Keratinocyte (primary cell): ENCODE measurements at regions not wholly inside any gene's neighbourhood (a gene's known extent, or its start where the extent isn't known, plus 50 kb on each side); places are given as distances from the start of the nearest gene placed in this dataset.

Experiments
- DNase-seq: peaks from one replicate; pipeline ENCODE4 v3.0.0-alpha.2; 2011; ENCODE audit warnings: low read depth, missing footprints, low spot score
- FAIRE-seq: peaks from 2 replicates; lab custom pipeline; 2011; peaks lifted over from hg19 to GRCh38; lab: Jason Lieb, UNC
- H2AFZ ChIP-seq: 2 replicates; pipeline ENCODE4 v1.6.0; 2012; ENCODE audit warnings: low read length, control low read depth, inconsistent platforms; ENCODE audit not compliant: control insufficient read depth
- H3K27ac ChIP-seq: 2 replicates; pipeline ENCODE4 v1.5.1; 2011; ENCODE audit warnings: low read length; ENCODE audit not compliant: control insufficient read depth, insufficient read depth
- H3K27me3 ChIP-seq: 3 replicates; pipeline ENCODE4 v1.6.0; 2011; ENCODE audit warnings: low read length; ENCODE audit not compliant: control insufficient read depth, insufficient read depth; ENCODE audit errors: extremely low read depth
- H3K36me3 ChIP-seq, 2 experiments: 2 replicates in 1 of 2; 3 replicates in 1 of 2; pipeline ENCODE4 v1.5.1; 2011; ENCODE audit warnings: low read length in 2 of 2, mild to moderate bottlenecking in 1 of 2; ENCODE audit not compliant: control insufficient read depth in 2 of 2, insufficient read depth in 2 of 2; ENCODE audit errors: extremely low read depth in 1 of 2
- H3K4me1 ChIP-seq: 3 replicates; pipeline ENCODE4 v1.5.1; 2011; ENCODE audit warnings: low read length; ENCODE audit not compliant: control insufficient read depth, insufficient read depth; ENCODE audit errors: extremely low read depth
- H3K4me2 ChIP-seq: 3 replicates; pipeline ENCODE4 v1.6.0; 2011; ENCODE audit warnings: low read depth, low read length; ENCODE audit not compliant: control insufficient read depth, insufficient read depth; ENCODE audit errors: extremely low read depth
- H3K4me3 ChIP-seq, 3 experiments: fragments of 200-600 bp in 1 of 3; sonication (generic) in 1 of 3; 2 replicates in 2 of 3; 3 replicates in 1 of 3; pipeline ENCODE4 v1.5.1; 2011 to 2016; ENCODE audit warnings: low read length in 3 of 3, mild to moderate bottlenecking in 3 of 3, control low read depth in 2 of 3, inconsistent platforms in 1 of 3, low read depth in 1 of 3, mixed read lengths in 1 of 3, mixed run types in 1 of 3, moderate library complexity in 1 of 3; ENCODE audit not compliant: control insufficient read depth in 2 of 3, insufficient read depth in 2 of 3; ENCODE audit errors: extremely low read depth in 1 of 3
- H3K79me2 ChIP-seq: 2 replicates; pipeline ENCODE4 v1.6.0; 2012; ENCODE audit warnings: low read length; ENCODE audit not compliant: control insufficient read depth, insufficient read depth
- H3K9ac ChIP-seq: 3 replicates; pipeline ENCODE4 v1.6.0; 2011; ENCODE audit warnings: low read length; ENCODE audit not compliant: control insufficient read depth, insufficient read depth; ENCODE audit errors: extremely low read depth
- H3K9me1 ChIP-seq: 3 replicates; pipeline ENCODE4 v1.6.0; 2011; ENCODE audit warnings: low read length; ENCODE audit not compliant: control insufficient read depth, insufficient read depth; ENCODE audit errors: extremely low read depth
- H3K9me3 ChIP-seq: 2 replicates; pipeline ENCODE4 v1.5.1; 2012; ENCODE audit warnings: low read depth, low read length; ENCODE audit not compliant: control insufficient read depth
- H4K20me1 ChIP-seq: 3 replicates; pipeline ENCODE4 v1.6.0; 2011; ENCODE audit warnings: low read length; ENCODE audit not compliant: control insufficient read depth, insufficient read depth; ENCODE audit errors: extremely low read depth
- EZH2 ChIP-seq: IDR thresholded peaks from one replicate; pipeline ENCODE4 v1.6.1; 2012; ENCODE audit warnings: inconsistent platforms, mild to moderate bottlenecking, low read length, moderate library complexity
- dilution Hi-C: fragments of 300-500 bp; cut with MboI; formaldehyde crosslinking; loops from one replicate; pipeline ENCODE4 v1.7.0; 2020; ENCODE audit warnings: low sequenced_read_pairs; ENCODE audit not compliant: extremely low pct_ligation_motif_present
- TF ChIP-seq, protein P1 (sequence below), 3 experiments: IDR thresholded peaks in 1 of 3; conservative IDR thresholded peaks in 1 of 3; optimal IDR thresholded peaks in 1 of 3; 2 replicates in 2 of 3; 3 replicates in 1 of 3; pipeline versions ENCODE3 to v1.5.1; 2011; ENCODE audit warnings: low read length in 3 of 3, mild to moderate bottlenecking in 3 of 3, moderate library complexity in 2 of 3, control low read depth in 1 of 3, inconsistent platforms in 1 of 3; ENCODE audit not compliant: insufficient read depth in 2 of 3; ENCODE audit errors: extremely low read depth in 1 of 3

GRCh38 chr12:25320123-25321006 is 69.6 kb upstream of the KRAS start:
- Histone ChIP-seq H3K4me3 (no peak overlapping the region), H3K4me1 (no peaks in the 10 kb centered on the region), H3K4me2 (no peak overlapping the region), H3K27me3 (no peaks in the 10 kb centered on the region), H3K79me2 (no peaks in the 10 kb centered on the region), H4K20me1 (no peaks in the 10 kb centered on the region), H2AFZ (no peak overlapping the region), H3K36me3 (no peaks in the 10 kb centered on the region), H3K27ac (no peak overlapping the region), H3K9me1 (no peaks in the 10 kb centered on the region), H3K9me3 (no peaks in the 10 kb centered on the region), H3K9ac (no peak overlapping the region)
- DNase-seq (no peak), FAIRE-seq (no peak)
- TF ChIP-seq, protein P1, sequence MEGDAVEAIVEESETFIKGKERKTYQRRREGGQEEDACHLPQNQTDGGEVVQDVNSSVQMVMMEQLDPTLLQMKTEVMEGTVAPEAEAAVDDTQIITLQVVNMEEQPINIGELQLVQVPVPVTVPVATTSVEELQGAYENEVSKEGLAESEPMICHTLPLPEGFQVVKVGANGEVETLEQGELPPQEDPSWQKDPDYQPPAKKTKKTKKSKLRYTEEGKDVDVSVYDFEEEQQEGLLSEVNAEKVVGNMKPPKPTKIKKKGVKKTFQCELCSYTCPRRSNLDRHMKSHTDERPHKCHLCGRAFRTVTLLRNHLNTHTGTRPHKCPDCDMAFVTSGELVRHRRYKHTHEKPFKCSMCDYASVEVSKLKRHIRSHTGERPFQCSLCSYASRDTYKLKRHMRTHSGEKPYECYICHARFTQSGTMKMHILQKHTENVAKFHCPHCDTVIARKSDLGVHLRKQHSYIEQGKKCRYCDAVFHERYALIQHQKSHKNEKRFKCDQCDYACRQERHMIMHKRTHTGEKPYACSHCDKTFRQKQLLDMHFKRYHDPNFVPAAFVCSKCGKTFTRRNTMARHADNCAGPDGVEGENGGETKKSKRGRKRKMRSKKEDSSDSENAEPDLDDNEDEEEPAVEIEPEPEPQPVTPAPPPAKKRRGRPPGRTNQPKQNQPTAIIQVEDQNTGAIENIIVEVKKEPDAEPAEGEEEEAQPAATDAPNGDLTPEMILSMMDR (optimal IDR thresholded peaks at IDR 0.05 in 1 of 3, IDR thresholded peaks at IDR 0.05 in 1 of 3, conservative IDR thresholded peaks at IDR 0.05 in 1 of 3; ENCODE audit: extremely low read depth in 1 of 3, insufficient read depth in 2 of 3, low read length in 3 of 3), result no peak
- no peak for TF ChIP-seq EZH2
- dilution Hi-C loops, result no loop called here

DNA sequence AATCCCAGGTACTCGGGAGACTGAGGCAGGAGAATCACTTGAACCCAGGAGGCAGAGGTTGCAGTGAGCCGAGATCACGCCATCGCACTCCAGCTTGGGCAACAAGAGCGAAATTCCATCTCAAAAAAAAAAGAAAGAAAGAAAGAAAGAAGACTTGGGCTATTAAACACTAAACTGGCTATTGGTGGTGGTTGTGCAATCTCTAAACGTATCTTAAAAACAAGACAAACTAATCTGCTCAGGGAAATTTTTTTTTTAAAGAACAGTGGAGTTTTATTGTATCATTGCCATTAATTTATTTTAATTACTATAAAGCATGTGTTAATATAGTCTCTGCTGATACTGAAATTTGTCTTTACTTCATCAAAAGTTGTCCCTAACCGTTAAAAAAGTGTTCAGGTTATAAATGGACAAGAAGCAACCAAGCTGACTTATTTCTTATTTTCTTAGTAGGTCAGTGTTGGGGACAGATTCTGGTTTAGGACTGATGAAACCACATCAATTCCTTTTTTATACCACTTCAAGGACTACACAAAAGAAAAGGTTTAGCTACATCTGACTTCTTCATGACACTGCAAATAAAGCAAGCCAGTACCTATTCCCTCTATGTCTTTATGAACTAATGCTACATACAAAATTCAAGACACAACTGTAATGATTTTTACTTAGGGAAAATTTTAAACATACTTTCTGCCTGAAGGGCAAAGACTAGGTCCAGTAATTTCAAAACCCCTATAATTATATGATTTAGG is 68.7 kb upstream of the KRAS start:
- H3K27ac ChIP-seq, result no peak overlapping the region
- no peaks in the 10 kb centered on the region for H3K79me2 ChIP-seq
- no peaks in the 10 kb centered on the region for H3K9me3 ChIP-seq
- DNase-seq, result no peak
- TF ChIP-seq, protein P1 (optimal IDR thresholded peaks at IDR 0.05 in 1 of 3, IDR thresholded peaks at IDR 0.05 in 1 of 3, conservative IDR thresholded peaks at IDR 0.05 in 1 of 3; ENCODE audit: extremely low read depth in 1 of 3, insufficient read depth in 2 of 3, low read length in 3 of 3), result no peak
- no peak for TF ChIP-seq EZH2
- no peaks in the 10 kb centered on the region for H4K20me1 ChIP-seq
- no peak overlapping the region for H3K4me2 ChIP-seq
- no peak overlapping the region for H2AFZ ChIP-seq
- H3K27me3 ChIP-seq, result no peaks in the 10 kb centered on the region
- no peak overlapping the region for H3K9ac ChIP-seq
- H3K4me3 ChIP-seq, result no peak overlapping the region
- H3K36me3 ChIP-seq, result no peaks in the 10 kb centered on the region
- no peaks in the 10 kb centered on the region for H3K9me1 ChIP-seq
- FAIRE-seq, result no peak
- dilution Hi-C loops, result no loop called here
- no peaks in the 10 kb centered on the region for H3K4me1 ChIP-seq
